HepG2 (cell line): ENCODE measurements at regions not wholly inside any gene's neighbourhood (a gene's known extent, or its start where the extent isn't known, plus 50 kb on each side); places are given as distances from the start of the nearest gene placed in this dataset.

Source experiments
- KDM5A ChIP-seq: fragments of 200-600 bp; sonication (generic); IDR thresholded peaks from 2 replicates; pipeline ENCODE4 v1.7.0; 2018; ENCODE audit warnings: antibody characterized with exemption, mild to moderate bottlenecking, low read length, borderline replicate concordance
- SUZ12 ChIP-seq: fragments of 150-350 bp; IDR thresholded peaks from 2 replicates; pipeline ENCODE4 v1.6.1; 2014; ENCODE audit warnings: low read depth, low read length
- TCF7L2 ChIP-seq: IDR thresholded peaks from 2 replicates; pipeline ENCODE4 v1.6.1; 2011; ENCODE audit warnings: mild to moderate bottlenecking, low read depth, low read length, moderate library complexity
- ZBTB7B ChIP-seq: sonication (generic); formaldehyde crosslinking; IDR thresholded peaks from 2 replicates; pipeline ENCODE4 v1.4.0; 2020; ENCODE audit warnings: missing genetic modification reagents
- ZNF589 ChIP-seq: sonication (generic); formaldehyde crosslinking; conservative IDR thresholded peaks from 2 replicates; pipeline ENCODE4 v1.8.0; 2022; ENCODE audit warnings: mild to moderate bottlenecking, moderate library complexity, missing genetic modification reagents
- ZNF790 ChIP-seq: sonication (generic); formaldehyde crosslinking; IDR thresholded peaks from 2 replicates; pipeline ENCODE4 v1.8.0; 2022; ENCODE audit warnings: missing genetic modification reagents, mild to moderate bottlenecking, borderline replicate concordance
- TF ChIP-seq, protein P1 (sequence below): sonication (generic); formaldehyde crosslinking; IDR thresholded peaks from 2 replicates; pipeline ENCODE4 v1.8.0; 2022; ENCODE audit warnings: mild to moderate bottlenecking, missing genetic modification reagents

DNA sequence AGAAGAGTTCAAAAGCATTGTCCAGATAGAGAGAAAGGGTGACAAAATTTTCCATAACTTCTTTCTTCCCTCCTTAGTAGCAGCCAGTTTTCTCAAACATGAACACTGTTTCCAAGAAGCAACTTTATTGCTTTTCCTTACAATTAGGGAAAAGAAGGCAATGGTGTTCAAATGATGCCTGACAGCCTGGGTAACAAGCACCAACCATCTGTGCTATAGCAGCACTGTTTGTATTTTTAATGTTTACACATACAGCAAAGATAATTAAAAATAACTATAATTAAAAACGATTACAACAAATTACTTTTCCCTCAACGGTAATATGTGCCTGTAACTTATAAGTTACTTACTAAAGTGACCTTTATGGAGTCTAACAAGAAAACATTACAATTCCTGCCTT lies 450.6 kb upstream of the LMO3 start:
- no peak for TF ChIP-seq SUZ12
- no peak for TF ChIP-seq ZNF589 (CRISPR knock-in tag)
- TF ChIP-seq, protein P1, sequence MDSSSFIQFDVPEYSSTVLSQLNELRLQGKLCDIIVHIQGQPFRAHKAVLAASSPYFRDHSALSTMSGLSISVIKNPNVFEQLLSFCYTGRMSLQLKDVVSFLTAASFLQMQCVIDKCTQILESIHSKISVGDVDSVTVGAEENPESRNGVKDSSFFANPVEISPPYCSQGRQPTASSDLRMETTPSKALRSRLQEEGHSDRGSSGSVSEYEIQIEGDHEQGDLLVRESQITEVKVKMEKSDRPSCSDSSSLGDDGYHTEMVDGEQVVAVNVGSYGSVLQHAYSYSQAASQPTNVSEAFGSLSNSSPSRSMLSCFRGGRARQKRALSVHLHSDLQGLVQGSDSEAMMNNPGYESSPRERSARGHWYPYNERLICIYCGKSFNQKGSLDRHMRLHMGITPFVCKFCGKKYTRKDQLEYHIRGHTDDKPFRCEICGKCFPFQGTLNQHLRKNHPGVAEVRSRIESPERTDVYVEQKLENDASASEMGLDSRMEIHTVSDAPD: no peak
- no peak for TF ChIP-seq ZBTB7B (CRISPR knock-in tag)
- TF ChIP-seq ZNF790: no peak
- no peak for TF ChIP-seq KDM5A
- no peak for TF ChIP-seq TCF7L2
